ENCODE measurements at regions not wholly inside any gene's neighbourhood (a gene's known extent, or its start where the extent isn't known, plus 50 kb on each side); places are given as distances from the start of the nearest gene placed in this dataset.
"Not testable (repeated sequence)": the region's sequence is repeated elsewhere in the genome, so short reads cannot be mapped to it uniquely, and the experiment has no call there.

DNA sequence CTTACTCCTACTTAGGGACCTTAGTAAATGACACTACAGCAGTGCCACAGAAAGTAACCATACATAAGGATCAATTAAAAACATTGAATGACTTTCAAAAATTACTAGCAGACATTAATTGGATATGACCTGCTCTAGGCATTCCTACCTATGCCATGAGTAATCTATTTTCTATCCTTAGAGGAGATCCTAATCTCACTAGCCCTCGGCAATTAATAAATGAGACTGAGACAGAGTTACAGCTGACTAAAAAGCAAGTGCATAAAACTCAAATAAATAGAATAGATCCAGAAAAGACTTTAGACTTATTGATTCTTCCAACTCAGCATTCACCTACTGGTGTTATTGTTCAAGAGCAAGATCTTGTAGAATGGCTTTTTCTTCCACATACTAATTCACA is 141.1 kb upstream of the ZNF91 start:
- CTCF ChIA-PET; H3K36me3 Mint-ChIP-seq (ENCODE audit: insufficient read depth, unreplicated experiment); H3K27me3 ChIP-seq (replicated peaks; ENCODE audit: control insufficient read depth, insufficient read depth, low read length); intact Hi-C loops (cut with micrococcal nuclease; ENCODE audit: unreplicated experiment); H3K27me3 Mint-ChIP-seq (ENCODE audit: insufficient read depth, unreplicated experiment); DNase-seq; H3K4me1 ChIP-seq; H3K36me3 ChIP-seq (ENCODE audit: control insufficient read depth, insufficient read depth, low read length); H3K27ac Mint-ChIP-seq (ENCODE audit: unreplicated experiment); POLR2A ChIA-PET; H3K9me3 ChIP-seq; BruUV-seq (replicated peaks); H3K4me3 ChIP-seq (ENCODE audit: low read depth, low read length); H3K4me1 Mint-ChIP-seq (ENCODE audit: low read depth, unreplicated experiment); H3K4me3 Mint-ChIP-seq (ENCODE audit: unreplicated experiment): not testable (repeated sequence)
- peaks cover 10% of the 10 kb centered on the region for H3K9me3 Mint-ChIP-seq (ENCODE audit: unreplicated experiment)

- H3K9me3 ChIP-seq; POLR2A ChIA-PET; DNase-seq; H3K36me3 Mint-ChIP-seq (ENCODE audit: insufficient read depth, unreplicated experiment); H3K4me3 ChIP-seq (ENCODE audit: low read depth, low read length); intact Hi-C loops (cut with micrococcal nuclease; ENCODE audit: unreplicated experiment); BruUV-seq (replicated peaks); CTCF ChIA-PET; H3K4me1 ChIP-seq; H3K27ac Mint-ChIP-seq (ENCODE audit: unreplicated experiment); H3K27me3 Mint-ChIP-seq (ENCODE audit: insufficient read depth, unreplicated experiment); H3K27me3 ChIP-seq (replicated peaks; ENCODE audit: control insufficient read depth, insufficient read depth, low read length); H3K4me3 Mint-ChIP-seq (ENCODE audit: unreplicated experiment); H3K4me1 Mint-ChIP-seq (ENCODE audit: low read depth, unreplicated experiment); H3K36me3 ChIP-seq (ENCODE audit: control insufficient read depth, insufficient read depth, low read length): not testable (repeated sequence)
- peaks cover 10% of the 10 kb centered on the region for H3K9me3 Mint-ChIP-seq (ENCODE audit: unreplicated experiment)
Measured at GRCh38 chr19:23535901-23536300, 140.6 kb upstream of the ZNF91 start.

DNA sequence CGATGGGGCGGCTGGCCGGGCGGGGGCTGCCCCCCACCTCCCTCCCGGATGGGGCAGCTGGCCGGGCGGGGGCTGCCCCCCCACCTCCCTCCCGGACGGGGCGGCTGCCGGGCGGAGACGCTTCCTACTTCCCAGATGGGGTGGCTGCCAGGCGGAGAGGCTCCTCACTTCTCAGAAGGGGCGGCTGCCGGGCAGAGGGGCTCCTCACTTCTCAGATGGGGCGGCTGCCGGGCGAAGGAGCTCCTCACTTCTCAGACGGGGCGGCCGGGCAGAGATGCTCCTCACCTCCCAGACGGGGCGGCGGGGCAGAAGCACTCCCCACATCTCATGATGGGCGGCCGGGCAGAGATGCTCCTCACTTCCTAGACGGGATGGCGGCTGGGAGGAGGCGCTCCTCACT is 138.2 kb upstream of the ZNF91 start:
- H3K27me3 Mint-ChIP-seq (ENCODE audit: insufficient read depth, unreplicated experiment); H3K4me1 ChIP-seq; DNase-seq; H3K4me3 Mint-ChIP-seq (ENCODE audit: unreplicated experiment); intact Hi-C loops (cut with micrococcal nuclease; ENCODE audit: unreplicated experiment); H3K9me3 ChIP-seq; CTCF ChIA-PET; H3K27ac Mint-ChIP-seq (ENCODE audit: unreplicated experiment); H3K27me3 ChIP-seq (replicated peaks; ENCODE audit: control insufficient read depth, insufficient read depth, low read length); POLR2A ChIA-PET; H3K4me1 Mint-ChIP-seq (ENCODE audit: low read depth, unreplicated experiment); H3K36me3 ChIP-seq (ENCODE audit: control insufficient read depth, insufficient read depth, low read length); H3K36me3 Mint-ChIP-seq (ENCODE audit: insufficient read depth, unreplicated experiment); H3K4me3 ChIP-seq (ENCODE audit: low read depth, low read length); BruUV-seq (replicated peaks): not testable (repeated sequence)
- H3K9me3 Mint-ChIP-seq (ENCODE audit: unreplicated experiment) = peaks cover 23% of the 10 kb centered on the region

DNA sequence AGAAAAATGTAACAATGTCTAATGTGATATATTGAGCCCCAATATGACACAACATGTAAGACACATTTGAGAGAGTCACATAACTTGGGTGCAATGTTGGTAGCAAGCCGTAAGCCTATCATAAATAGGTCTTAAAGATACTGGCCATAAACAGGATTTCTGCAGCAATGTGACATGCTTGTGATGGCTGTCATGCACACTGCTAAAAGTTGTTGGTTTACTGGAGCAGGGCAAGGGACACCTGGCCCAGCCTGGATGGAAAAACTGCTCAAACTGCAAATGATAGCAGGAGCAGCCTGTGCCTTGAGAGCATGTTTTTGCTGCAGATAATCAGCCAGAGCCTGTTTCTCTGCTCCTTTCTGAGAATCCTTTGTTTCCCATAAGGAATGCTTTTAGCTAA is 136.7 kb upstream of the ZNF91 start:
- Histone ChIP-seq H3K4me3 (ENCODE audit: low read depth, low read length) (no peak overlapping the region), H3K36me3 (ENCODE audit: control insufficient read depth, insufficient read depth, low read length) (no peaks in the 10 kb centered on the region), H3K9me3 (no peaks in the 10 kb centered on the region), H3K4me1 (no peaks in the 10 kb centered on the region), H3K27me3 (replicated peaks; ENCODE audit: control insufficient read depth, insufficient read depth, low read length) (no peaks in the 10 kb centered on the region)
- H3K27ac Mint-ChIP-seq (ENCODE audit: unreplicated experiment) = no peak overlapping the region
- no peak for DNase-seq
- no peaks in the 10 kb centered on the region for H3K4me1 Mint-ChIP-seq (ENCODE audit: low read depth, unreplicated experiment)
- H3K36me3 Mint-ChIP-seq (ENCODE audit: insufficient read depth, unreplicated experiment) = no peaks in the 10 kb centered on the region
- H3K4me3 Mint-ChIP-seq (ENCODE audit: unreplicated experiment) = no peak overlapping the region
- CTCF ChIA-PET = no interaction called here
- BruUV-seq (replicated peaks) = no TSS peak
- intact Hi-C loops (cut with micrococcal nuclease; ENCODE audit: unreplicated experiment) = no loop called here
- no peaks in the 10 kb centered on the region for H3K27me3 Mint-ChIP-seq (ENCODE audit: insufficient read depth, unreplicated experiment)
- POLR2A ChIA-PET = no interaction called here
- H3K9me3 Mint-ChIP-seq (ENCODE audit: unreplicated experiment) = peaks cover 38% of the 10 kb centered on the region
- TF ChIP-seq, protein P1, sequence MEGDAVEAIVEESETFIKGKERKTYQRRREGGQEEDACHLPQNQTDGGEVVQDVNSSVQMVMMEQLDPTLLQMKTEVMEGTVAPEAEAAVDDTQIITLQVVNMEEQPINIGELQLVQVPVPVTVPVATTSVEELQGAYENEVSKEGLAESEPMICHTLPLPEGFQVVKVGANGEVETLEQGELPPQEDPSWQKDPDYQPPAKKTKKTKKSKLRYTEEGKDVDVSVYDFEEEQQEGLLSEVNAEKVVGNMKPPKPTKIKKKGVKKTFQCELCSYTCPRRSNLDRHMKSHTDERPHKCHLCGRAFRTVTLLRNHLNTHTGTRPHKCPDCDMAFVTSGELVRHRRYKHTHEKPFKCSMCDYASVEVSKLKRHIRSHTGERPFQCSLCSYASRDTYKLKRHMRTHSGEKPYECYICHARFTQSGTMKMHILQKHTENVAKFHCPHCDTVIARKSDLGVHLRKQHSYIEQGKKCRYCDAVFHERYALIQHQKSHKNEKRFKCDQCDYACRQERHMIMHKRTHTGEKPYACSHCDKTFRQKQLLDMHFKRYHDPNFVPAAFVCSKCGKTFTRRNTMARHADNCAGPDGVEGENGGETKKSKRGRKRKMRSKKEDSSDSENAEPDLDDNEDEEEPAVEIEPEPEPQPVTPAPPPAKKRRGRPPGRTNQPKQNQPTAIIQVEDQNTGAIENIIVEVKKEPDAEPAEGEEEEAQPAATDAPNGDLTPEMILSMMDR (IDR thresholded peaks at IDR 0.05; ENCODE audit: insufficient read depth in 1 of 2, low read depth in 1 of 2, low read length in 1 of 2, severe bottlenecking in 1 of 2, unreplicated experiment in 1 of 2) = no peak

All from Caco-2 (cell line).